Fibroblast of skin of abdomen (primary cell): ENCODE measurements at regions not wholly inside any gene's neighbourhood (a gene's known extent, or its start where the extent isn't known, plus 50 kb on each side); places are given as distances from the start of the nearest gene placed in this dataset.
"Not testable (repeated sequence)": the region's sequence is repeated elsewhere in the genome, so short reads cannot be mapped to it uniquely, and the experiment has no call there.

Source experiments
- DNase-seq: peaks from one replicate; pipeline ENCODE4 v3.0.0-alpha.2; 2013

DNA sequence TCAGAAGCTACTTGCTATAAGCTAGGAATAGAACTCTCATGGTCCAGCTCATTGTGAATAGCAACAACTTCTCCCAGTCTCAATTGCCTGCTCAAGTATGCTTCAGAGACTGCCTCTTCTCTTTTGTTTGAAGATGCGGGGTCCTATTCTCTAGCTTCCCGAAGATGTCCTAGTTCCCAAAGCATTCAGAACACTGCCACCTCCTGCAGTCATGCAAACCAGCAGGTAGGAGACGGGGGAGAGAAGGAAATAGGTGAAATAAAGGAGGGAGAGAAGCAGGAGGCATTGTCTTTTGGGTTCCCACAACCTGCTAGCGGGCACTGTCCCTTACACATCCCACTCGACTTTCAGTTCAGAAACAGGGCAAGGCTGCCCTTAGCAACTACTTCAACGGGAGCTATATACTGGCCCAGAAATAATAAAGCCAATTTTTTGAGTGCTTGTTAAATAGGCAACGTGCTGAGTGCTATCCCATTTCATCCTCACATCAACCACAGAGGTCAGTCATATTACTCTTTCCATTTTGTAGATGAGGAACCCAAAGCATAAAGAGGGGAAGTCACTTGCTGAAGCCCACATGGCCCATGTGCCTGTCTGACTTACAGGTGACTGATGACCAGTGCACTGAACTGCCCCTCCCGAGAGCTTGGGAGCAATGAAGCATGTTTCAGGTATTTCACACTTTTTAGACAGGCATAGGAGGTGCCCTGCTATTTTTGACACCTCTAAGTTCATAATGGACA, 61.9 kb upstream of the ATXN1 start:
- DNase-seq: no peak

DNA sequence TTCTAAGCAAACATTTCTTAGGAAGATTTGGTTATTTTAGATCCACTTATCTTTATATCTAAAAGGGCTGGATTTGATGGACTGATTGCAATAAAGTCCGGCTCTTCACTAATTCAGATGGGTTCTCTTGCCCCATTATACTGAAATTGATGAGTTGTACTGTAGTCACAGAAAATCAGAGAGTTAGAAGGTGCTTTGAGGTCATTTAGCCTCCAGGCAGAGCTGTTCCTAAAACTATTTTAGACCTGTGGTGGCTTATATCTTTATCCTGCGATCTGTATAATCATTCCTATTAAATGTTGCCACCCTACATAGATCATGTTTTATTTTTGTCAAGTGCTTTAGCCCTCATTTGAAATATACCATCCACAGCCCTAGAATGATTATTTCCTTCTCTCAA, 61.3 kb upstream of the ATXN1 start:
- no peak for DNase-seq

GRCh38 chr6:16821834-16822264, 60.6 kb upstream of the ATXN1 start:
- no peak for DNase-seq

DNA sequence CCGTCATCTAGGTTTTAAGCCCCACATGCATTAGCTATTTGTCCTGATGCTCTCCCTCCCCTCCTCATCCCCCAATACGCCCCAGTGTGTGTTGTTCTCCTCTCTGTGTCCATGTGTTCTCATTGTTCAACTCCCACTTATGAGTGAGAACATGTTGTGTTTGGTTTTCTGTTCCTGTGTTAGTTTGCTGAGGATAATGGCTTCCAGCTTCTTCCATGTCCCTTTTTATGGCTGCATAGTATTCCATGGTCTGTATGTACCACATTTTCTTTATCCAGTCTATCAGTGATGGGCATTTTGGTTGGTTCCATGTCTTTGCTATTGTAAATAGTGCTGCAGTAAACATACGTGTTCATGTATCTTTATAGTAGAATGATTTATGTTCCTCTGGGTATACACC, 59.0 kb upstream of the ATXN1 start:
- DNase-seq: not testable (repeated sequence)

DNA sequence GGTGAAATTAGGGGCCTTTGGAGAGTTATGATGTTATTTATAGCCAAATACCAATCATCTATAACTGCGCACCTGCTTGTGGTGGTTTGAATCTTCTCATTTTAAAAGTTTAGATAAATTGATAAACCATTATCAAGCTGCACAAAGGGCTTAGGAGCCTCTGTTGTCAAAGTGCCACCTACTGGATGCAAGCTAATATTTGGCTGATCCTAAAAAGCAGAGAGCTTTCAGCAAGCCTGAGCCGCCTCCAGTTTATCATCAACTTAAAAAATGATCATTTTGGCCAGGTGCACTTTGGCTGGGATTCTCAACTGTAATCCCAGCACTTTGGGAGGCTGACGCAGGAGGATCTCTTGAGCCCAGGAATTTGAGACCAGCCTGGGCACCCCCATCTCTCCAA, 58.5 kb upstream of the ATXN1 start:
- DNase-seq: no peak

DNA sequence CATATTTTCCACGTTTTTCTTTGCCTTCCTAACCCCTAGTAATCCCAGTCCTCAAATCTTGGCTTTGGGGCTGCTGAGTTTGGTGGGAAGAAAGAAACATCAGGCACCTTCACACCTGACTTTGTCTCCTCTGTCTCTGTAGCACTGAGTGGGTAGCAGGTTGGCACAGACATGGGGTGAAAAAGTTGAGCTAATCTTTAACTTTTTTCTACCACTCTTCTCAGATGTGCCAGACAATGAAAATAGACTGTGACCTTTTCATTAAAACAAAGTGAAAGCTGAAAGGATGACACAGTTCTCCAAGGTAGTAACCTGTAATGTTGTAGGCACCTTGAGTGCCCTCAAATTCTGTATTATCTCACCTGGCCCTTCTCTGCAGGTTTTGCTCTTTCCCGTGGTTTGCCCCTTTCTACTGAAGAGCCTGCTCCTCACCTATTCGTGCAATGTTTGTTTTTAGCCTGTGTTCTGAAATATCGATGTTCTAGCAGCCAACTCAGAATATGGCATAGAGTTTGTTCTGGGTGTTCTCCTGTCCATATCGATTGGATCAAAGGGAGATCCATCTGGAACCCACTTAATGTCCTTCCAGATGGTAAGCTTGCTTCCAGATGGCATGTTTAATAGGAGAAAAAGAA, 57.8 kb upstream of the ATXN1 start:
- DNase-seq: no peak

GRCh38 chr6:16817594-16817993, 56.3 kb upstream of the ATXN1 start:
- DNase-seq: no peak

DNA sequence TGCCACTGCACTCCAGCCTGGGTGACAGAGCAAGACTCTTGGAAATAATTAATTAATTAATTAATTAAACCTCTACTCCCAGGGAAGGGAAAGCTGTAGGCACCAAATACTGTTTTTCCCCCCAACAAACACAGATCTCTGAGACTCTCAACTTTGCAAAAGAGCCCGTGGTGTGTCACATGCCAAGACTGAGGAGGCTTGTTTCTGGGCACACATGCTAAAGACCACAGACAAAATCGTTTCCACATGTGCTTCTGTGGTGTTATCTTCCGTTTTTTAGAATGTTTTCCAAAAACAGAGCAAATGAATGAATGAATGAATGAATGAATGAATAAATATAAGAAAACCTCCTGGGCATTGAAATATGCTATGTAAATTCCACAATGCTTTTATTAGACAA, 55.6 kb upstream of the ATXN1 start:
- no peak for DNase-seq

GRCh38 chr6:16812993-16813392, 51.7 kb upstream of the ATXN1 start:
- no peak for DNase-seq

DNA sequence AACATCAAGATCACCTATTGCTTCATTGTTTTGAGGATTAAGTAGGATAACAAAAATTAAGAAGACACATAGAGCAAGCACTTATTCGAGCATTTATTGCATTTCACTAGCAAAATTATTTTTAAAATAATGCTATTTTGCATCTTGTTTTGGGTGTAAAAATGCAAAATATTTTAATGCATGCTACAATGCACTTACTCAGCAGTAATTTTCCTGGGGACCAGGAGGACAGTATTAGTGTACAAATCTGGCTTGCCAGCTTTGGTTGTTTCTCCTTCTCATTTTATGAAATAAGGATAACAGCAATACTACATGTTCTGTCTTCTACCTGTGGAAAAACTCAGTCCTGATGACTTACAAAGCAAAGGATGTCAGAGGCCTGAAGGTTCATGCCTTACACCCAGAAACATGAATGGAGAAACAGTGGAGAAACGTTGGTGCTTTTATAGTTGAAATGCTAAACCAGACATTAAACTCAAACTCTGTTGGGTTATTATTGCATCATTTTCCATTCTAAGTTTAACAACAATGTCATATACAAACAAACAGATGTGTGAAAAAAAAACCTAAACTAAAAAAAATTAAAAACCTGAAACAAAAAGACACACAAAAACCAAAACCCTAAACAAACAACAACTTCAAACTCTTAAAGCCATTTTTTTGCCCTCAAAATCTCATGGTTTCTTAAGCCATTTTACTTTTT, 50.2 kb upstream of the ATXN1 start:
- no peak for DNase-seq
